Mesothelial cell of epicardium (in vitro differentiated cells): ENCODE measurements at regions not wholly inside any gene's neighbourhood (a gene's known extent, or its start where the extent isn't known, plus 50 kb on each side); places are given as distances from the start of the nearest gene placed in this dataset.
A peak's percentile ranks its signal among the peaks of the same experiment; 100 is the strongest.

ENCODE experiments used
- DNase-seq, 2 experiments: peaks; one replicate each; pipeline ENCODE4 v3.0.0; 2021; ENCODE audit warnings: low spot score in 2 of 2; ENCODE audit not compliant: unreplicated experiment in 2 of 2
- H3K27ac Mint-ChIP-seq: 2 replicates; pipeline ENCODE4 v1.8.0; 2021; ENCODE audit warnings: mixed read lengths
- H3K27me3 Mint-ChIP-seq: 2 replicates; pipeline ENCODE4 v1.8.0; 2021; ENCODE audit warnings: low read depth, mixed read lengths
- H3K36me3 Mint-ChIP-seq: 2 replicates; pipeline ENCODE4 v1.8.0; 2021; ENCODE audit warnings: mixed read lengths
- H3K4me1 Mint-ChIP-seq: 2 replicates; pipeline ENCODE4 v1.8.0; 2021; ENCODE audit warnings: mixed read lengths
- H3K4me3 Mint-ChIP-seq: 2 replicates; pipeline ENCODE4 v1.8.0; 2021; ENCODE audit warnings: mild to moderate bottlenecking, moderate library complexity, mixed read lengths
- H3K9me3 Mint-ChIP-seq: 2 replicates; pipeline ENCODE4 v1.8.0; 2021; ENCODE audit warnings: mixed read lengths
- CTCF ChIP-seq: fragments of 200-600 bp; sonication (generic); IDR thresholded peaks from one replicate; pipeline ENCODE4 v1.5.0; 2021; ENCODE audit warnings: antibody characterized with exemption; ENCODE audit not compliant: unreplicated experiment

- Mint-ChIP-seq H3K9me3 (peaks cover 4% of the 10 kb centered on the region), H3K36me3 (no peaks in the 10 kb centered on the region), H3K4me1 (peaks cover 6% of the 10 kb centered on the region), H3K27ac (no peak overlapping the region), H3K4me3 (no peak overlapping the region), H3K27me3 (no peaks in the 10 kb centered on the region)
- DNase-seq: no peak
- TF ChIP-seq CTCF: no peak
Observed at GRCh38 chr12:68476794-68477193, 133.9 kb upstream of the RAP1B start.

- no peak overlapping the region for H3K27ac Mint-ChIP-seq
- DNase-seq: no peak
- TF ChIP-seq CTCF: no peak
- H3K36me3 Mint-ChIP-seq: no peaks in the 10 kb centered on the region
- peaks cover 4% of the 10 kb centered on the region for H3K9me3 Mint-ChIP-seq
- peaks cover 6% of the 10 kb centered on the region for H3K4me1 Mint-ChIP-seq
- H3K27me3 Mint-ChIP-seq: no peaks in the 10 kb centered on the region
- no peak overlapping the region for H3K4me3 Mint-ChIP-seq
Observed at GRCh38 chr12:68477261-68477772, 133.4 kb upstream of the RAP1B start.

- H3K27me3 Mint-ChIP-seq: no peaks in the 10 kb centered on the region
- no peak for DNase-seq
- H3K36me3 Mint-ChIP-seq: no peaks in the 10 kb centered on the region
- peaks cover 4% of the 10 kb centered on the region for H3K9me3 Mint-ChIP-seq
- H3K4me3 Mint-ChIP-seq: no peak overlapping the region
- no peak for TF ChIP-seq CTCF
- H3K27ac Mint-ChIP-seq: no peak overlapping the region
- H3K4me1 Mint-ChIP-seq: peaks cover 6% of the 10 kb centered on the region
Observed at GRCh38 chr12:68477906-68478305, 132.8 kb upstream of the RAP1B start.

- peaks cover 4% of the 10 kb centered on the region for H3K9me3 Mint-ChIP-seq
- peak overlapping the region; percentile 4 for H3K27ac Mint-ChIP-seq
- no peak for TF ChIP-seq CTCF
- no peak overlapping the region for H3K4me3 Mint-ChIP-seq
- DNase-seq: no peak
- H3K4me1 Mint-ChIP-seq: peaks cover 6% of the 10 kb centered on the region
- H3K36me3 Mint-ChIP-seq: no peaks in the 10 kb centered on the region
- no peaks in the 10 kb centered on the region for H3K27me3 Mint-ChIP-seq
Observed at GRCh38 chr12:68478516-68479260, 132.0 kb upstream of the RAP1B start.

- Mint-ChIP-seq H3K4me1 (peaks cover 6% of the 10 kb centered on the region), H3K9me3 (peaks cover 4% of the 10 kb centered on the region), H3K36me3 (no peaks in the 10 kb centered on the region), H3K4me3 (no peak overlapping the region), H3K27me3 (no peaks in the 10 kb centered on the region), H3K27ac (peak overlapping the region; percentile 4)
- TF ChIP-seq CTCF: no peak
- no peak for DNase-seq
Observed at GRCh38 chr12:68479261-68479895, 131.3 kb upstream of the RAP1B start.
